ENCODE measurements at regions not wholly inside any gene's neighbourhood (a gene's known extent, or its start where the extent isn't known, plus 50 kb on each side); places are given as distances from the start of the nearest gene placed in this dataset.

DNA sequence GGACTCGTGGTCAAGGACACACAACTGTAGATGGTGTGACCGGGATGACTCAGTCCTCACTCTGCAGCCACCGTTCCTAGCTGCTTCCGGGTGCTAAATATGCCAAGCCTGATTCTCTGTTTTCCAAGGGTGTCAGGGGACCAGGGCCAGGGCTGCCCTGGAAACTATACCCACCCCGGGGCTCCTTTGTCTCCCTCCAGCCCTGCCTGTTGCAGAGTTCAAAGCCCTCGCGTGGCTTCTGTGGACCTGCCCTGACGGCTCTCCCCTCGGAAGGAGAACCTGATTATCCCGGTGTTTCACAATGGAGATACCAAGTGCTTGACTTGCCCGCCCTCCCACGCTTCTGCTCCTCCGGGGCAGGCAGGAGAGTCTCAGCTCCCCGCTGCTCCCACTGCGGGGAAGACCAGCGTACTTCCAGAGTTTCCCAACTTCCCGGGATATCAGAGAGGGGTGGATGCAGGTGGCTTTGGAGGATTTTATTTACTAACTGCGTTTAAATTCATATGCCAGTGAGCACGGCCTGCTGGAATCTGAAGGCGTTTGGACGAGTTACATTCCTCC is 125.0 kb downstream of the ASB7 start:
- no peak for FAIRE-seq
- DNase-seq (ENCODE audit: insufficient read length, low spot score): no peak
- TF ChIP-seq, protein P1, sequence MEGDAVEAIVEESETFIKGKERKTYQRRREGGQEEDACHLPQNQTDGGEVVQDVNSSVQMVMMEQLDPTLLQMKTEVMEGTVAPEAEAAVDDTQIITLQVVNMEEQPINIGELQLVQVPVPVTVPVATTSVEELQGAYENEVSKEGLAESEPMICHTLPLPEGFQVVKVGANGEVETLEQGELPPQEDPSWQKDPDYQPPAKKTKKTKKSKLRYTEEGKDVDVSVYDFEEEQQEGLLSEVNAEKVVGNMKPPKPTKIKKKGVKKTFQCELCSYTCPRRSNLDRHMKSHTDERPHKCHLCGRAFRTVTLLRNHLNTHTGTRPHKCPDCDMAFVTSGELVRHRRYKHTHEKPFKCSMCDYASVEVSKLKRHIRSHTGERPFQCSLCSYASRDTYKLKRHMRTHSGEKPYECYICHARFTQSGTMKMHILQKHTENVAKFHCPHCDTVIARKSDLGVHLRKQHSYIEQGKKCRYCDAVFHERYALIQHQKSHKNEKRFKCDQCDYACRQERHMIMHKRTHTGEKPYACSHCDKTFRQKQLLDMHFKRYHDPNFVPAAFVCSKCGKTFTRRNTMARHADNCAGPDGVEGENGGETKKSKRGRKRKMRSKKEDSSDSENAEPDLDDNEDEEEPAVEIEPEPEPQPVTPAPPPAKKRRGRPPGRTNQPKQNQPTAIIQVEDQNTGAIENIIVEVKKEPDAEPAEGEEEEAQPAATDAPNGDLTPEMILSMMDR (IDR thresholded peaks at IDR 0.05; ENCODE audit: insufficient read depth, missing control alignments): no peak

DNA sequence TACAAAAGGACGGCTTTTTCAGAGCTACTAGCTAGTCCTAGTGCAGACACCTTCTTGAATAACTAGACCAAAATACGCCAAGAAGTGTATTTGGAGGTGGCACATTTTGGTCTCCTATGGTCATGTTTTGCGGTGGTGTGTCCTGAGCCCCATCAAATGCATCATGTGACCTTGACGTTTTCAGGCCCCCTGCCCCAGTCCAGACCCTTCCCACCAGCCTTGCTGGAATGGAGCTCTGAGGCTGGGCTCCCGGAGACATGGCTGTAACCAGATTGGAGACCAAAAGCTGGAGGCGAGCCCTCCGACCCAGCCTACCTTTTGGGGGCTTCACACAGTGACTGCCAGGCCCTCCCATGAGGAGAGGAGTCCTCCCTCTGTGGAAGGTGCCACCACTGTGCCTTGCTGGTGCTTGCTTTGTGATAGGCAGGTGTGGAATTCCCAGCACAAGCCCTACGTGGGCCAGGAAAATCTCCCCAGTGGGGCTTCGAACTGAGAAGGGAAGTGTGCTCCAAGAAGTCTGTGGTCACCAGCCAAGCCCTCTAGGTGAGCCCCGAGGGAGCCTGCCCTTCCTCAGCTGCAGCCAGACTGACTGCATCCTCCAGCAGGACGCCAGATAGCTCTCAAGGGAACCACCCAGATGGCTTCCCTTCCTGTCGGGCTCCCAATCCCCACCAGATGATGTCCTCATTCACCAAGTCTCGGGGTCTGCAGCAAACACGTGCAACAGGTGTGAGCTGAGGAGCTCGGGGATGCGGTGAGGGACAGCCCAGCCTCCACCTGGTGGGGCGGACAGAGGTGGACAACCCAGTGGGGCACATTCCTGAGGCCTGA is 126.2 kb downstream of the ASB7 start:
- FAIRE-seq (no peak), DNase-seq (ENCODE audit: insufficient read length, low spot score) (no peak)
- TF ChIP-seq, protein P1 (IDR thresholded peaks at IDR 0.05; ENCODE audit: insufficient read depth, missing control alignments): peak; percentile 5

DNA sequence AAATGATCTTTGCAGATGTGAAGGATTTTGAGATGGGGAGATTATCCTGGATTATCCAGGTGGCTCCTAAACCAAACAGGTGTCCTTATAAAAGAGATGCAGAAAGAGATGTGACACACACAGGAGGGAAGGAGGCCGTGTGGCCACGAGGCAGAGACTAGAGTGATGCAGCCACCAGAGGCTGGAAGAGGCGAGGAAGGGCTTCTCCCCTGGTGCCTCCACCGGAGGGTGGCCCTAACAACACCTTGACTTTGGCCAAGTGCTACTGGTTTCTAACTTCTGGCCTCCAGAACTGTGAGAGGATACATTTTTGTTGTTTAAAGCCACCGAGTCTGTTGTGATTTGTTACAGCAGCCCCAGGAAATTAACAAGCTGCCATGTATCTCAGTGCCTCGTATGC is 127.1 kb downstream of the ASB7 start:
- FAIRE-seq: no peak
- no peak for DNase-seq (ENCODE audit: insufficient read length, low spot score)
- TF ChIP-seq, protein P1 (IDR thresholded peaks at IDR 0.05; ENCODE audit: insufficient read depth, missing control alignments): no peak

DNA sequence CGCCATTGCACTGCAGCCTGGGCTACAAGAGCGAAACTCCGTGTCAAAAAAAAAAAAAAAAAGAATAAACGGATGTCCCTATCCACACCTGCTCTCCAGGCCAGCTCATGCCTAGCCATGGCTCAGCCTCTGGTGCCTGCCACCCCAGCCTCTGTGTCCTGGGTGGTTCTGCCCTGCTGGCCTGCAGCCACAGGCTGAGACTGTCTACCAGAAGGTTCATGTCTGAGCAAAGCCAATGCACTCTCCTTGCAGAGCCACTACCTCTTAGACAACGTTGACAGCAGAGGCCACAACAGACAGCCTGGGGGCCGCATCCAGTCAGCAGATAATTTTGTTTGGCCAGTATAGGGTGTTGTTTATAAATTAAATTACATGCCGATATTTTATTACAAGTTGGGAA is 127.7 kb downstream of the ASB7 start:
- DNase-seq (ENCODE audit: insufficient read length, low spot score) (no peak), FAIRE-seq (no peak)
- TF ChIP-seq, protein P1 (IDR thresholded peaks at IDR 0.05; ENCODE audit: insufficient read depth, missing control alignments): no peak

DNA sequence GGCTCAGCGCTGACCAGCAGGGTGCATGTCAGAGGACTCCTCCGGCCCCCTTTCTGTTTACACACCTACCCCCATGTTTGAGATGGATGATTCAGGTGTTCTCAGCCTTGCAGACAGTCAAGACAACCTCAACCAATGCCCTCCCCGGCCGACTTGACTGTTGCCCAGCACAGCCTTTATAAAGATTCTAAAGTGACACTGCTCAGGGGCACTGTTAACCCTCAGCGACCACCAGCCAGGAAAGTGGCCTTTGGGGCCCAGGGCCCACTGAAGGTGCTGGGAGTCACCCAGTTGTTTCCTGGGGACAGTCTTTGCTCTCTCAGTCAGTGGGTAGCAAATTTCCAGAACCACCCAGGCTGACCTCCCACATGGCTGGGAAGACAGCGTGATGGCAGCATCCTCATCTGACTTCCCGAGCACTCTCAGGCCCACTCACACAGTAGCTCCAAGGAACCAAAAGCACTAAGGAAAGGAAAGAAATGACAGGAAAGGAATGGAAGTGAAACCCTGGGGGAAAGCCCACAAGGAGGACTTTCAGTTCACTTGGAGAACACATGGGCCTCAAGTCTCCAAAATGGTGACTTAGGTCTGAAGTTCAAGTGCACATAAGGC is 128.4 kb downstream of the ASB7 start:
- FAIRE-seq (no peak), DNase-seq (ENCODE audit: insufficient read length, low spot score) (no peak)
- TF ChIP-seq, protein P1 (IDR thresholded peaks at IDR 0.05; ENCODE audit: insufficient read depth, missing control alignments): no peak

DNA sequence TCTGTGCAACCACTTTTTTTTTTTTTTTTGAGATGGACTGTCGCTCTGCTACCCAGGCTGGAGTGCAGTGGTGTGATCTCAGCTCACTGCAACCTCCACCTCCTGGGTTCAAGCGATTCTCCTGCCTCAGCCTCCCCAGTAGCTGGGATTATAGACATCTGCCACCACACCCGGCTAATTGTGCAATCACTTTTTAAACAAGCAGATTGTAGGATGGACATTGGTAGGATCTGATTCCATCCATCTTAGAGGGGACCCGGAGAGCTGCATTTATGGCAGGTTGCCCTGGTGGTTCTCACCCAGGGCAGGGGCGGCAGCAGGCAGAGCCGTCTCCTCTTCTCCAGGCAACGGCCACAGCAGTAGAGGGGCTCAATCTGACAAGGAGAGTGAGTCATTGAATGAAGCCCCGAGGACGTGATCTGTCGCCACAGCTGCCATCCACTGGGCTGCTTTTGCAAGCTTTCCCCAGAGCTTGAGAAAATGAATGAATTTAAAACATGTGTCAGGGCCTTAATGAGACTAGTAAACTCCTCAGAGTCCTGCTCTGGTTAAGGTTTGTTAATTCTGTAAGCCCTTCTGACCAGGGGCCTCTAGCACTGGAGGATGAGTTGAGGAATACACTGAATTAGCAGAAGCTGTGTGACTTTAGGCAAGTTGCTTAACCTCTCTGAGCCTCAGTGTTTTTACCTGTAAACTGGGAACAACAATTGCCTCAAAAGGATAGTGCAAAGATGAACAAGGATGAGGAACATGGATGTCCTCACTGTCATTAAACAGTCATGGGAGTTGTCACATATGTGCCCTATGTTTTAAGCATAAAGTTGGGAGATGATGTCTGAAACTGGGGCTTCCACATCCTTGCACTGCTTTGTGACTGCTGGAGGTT is 129.1 kb downstream of the ASB7 start:
- FAIRE-seq (no peak), DNase-seq (ENCODE audit: insufficient read length, low spot score) (no peak)
- TF ChIP-seq, protein P1 (IDR thresholded peaks at IDR 0.05; ENCODE audit: insufficient read depth, missing control alignments): no peak
